ENCODE measurements at regions not wholly inside any gene's neighbourhood (a gene's known extent, or its start where the extent isn't known, plus 50 kb on each side); places are given as distances from the start of the nearest gene placed in this dataset.

DNA sequence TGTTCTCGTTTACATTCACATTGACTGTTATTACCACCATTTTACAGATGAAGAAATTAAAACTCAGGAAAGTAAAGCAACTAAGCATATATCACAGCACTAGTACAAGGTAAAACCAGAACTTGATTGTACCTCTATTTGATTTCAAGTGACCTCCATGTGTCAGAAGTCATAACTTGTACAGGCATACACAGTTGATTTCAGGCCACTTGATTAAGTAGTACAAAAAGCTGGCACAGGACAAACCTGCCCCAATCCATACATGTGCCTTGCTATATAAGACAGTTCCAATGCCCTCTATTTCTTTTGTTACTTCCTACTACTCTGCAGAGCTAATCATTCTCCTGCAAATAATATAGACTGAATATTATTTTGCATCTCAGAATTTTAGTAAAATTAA lies 58.8 kb upstream of the VGLL2 start:
- Histone ChIP-seq H3K9me3 (ENCODE audit: control insufficient read depth in 2 of 3, insufficient read depth in 1 of 3, low read length in 3 of 3) (no peaks in the 10 kb centered on the region), H3K9ac (ENCODE audit: low read length in 3 of 3) (no peak overlapping the region), H3K27me3 (ENCODE audit: control insufficient read depth, insufficient read depth, low read length) (no peaks in the 10 kb centered on the region), H3K36me3 (ENCODE audit: control insufficient read depth in 2 of 3, insufficient read depth in 3 of 3, low read length in 3 of 3) (no peaks in the 10 kb centered on the region), H3K4me1 (ENCODE audit: control insufficient read depth in 2 of 3, insufficient read depth in 2 of 3, low read depth in 1 of 3, low read length in 3 of 3) (no peaks in the 10 kb centered on the region), H3K4me3 (ENCODE audit: low read length in 3 of 3) (no peak overlapping the region), H3K27ac (ENCODE audit: low read depth in 2 of 2, low read length in 2 of 2) (no peak overlapping the region)
- no peak for DNase-seq
- no peak for FAIRE-seq
- intact Hi-C loops (cut with DNase I), result no loop called here
- TF ChIP-seq, protein P1, sequence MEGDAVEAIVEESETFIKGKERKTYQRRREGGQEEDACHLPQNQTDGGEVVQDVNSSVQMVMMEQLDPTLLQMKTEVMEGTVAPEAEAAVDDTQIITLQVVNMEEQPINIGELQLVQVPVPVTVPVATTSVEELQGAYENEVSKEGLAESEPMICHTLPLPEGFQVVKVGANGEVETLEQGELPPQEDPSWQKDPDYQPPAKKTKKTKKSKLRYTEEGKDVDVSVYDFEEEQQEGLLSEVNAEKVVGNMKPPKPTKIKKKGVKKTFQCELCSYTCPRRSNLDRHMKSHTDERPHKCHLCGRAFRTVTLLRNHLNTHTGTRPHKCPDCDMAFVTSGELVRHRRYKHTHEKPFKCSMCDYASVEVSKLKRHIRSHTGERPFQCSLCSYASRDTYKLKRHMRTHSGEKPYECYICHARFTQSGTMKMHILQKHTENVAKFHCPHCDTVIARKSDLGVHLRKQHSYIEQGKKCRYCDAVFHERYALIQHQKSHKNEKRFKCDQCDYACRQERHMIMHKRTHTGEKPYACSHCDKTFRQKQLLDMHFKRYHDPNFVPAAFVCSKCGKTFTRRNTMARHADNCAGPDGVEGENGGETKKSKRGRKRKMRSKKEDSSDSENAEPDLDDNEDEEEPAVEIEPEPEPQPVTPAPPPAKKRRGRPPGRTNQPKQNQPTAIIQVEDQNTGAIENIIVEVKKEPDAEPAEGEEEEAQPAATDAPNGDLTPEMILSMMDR (IDR thresholded peaks at IDR 0.05; ENCODE audit: borderline replicate concordance, extremely low read depth, insufficient read depth), result no peak

DNA sequence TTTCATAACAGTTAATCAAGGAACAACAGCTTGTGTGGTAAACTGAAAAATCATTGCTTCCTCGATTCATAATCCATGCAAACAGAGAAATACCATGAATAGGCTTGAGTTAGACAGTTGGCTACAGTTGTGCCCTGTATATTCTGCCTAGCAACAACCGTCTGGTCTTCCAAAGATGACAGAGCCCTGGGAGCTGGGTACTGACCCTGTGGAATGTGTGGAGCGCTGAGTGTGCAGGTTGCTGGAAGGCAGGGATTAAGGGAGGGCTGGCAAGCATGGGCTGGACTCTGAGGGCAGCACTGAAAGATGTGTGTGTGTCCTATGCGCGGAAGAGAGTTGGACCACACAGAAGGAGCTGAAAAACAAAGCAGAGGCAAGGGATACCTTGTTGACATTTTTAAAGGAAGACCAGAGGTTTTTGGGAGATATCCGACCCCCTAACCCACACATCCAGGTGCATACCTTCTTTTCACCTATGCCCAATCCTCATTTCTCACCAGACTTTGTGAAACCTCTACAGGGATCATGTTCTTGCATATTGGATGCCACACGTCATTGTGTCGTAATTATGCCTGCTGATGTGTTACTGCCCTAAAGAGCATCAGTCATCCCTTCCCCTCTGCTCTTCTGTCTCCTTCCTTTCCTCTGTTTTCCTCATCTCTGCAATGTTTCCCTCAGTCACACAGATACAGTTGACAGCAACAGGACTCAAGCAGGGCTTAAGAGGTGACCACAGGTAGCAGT lies 58.2 kb upstream of the VGLL2 start:
- H3K9me3 ChIP-seq (ENCODE audit: control insufficient read depth in 2 of 3, insufficient read depth in 1 of 3, low read length in 3 of 3), result no peaks in the 10 kb centered on the region
- intact Hi-C loops (cut with DNase I), result no loop called here
- no peak overlapping the region for H3K9ac ChIP-seq (ENCODE audit: low read length in 3 of 3)
- DNase-seq, result peak in 3 of 5 donors; percentile 29 to 36 (median 31)
- no peaks in the 10 kb centered on the region for H3K36me3 ChIP-seq (ENCODE audit: control insufficient read depth in 2 of 3, insufficient read depth in 3 of 3, low read length in 3 of 3)
- no peak overlapping the region for H3K4me3 ChIP-seq (ENCODE audit: low read length in 3 of 3)
- H3K27me3 ChIP-seq (ENCODE audit: control insufficient read depth, insufficient read depth, low read length), result no peaks in the 10 kb centered on the region
- H3K4me1 ChIP-seq (ENCODE audit: control insufficient read depth in 2 of 3, insufficient read depth in 2 of 3, low read depth in 1 of 3, low read length in 3 of 3), result no peaks in the 10 kb centered on the region
- TF ChIP-seq, protein P1 (IDR thresholded peaks at IDR 0.05; ENCODE audit: borderline replicate concordance, extremely low read depth, insufficient read depth), result no peak
- no peak for FAIRE-seq
- H3K27ac ChIP-seq (ENCODE audit: low read depth in 2 of 2, low read length in 2 of 2), result no peak overlapping the region

DNA sequence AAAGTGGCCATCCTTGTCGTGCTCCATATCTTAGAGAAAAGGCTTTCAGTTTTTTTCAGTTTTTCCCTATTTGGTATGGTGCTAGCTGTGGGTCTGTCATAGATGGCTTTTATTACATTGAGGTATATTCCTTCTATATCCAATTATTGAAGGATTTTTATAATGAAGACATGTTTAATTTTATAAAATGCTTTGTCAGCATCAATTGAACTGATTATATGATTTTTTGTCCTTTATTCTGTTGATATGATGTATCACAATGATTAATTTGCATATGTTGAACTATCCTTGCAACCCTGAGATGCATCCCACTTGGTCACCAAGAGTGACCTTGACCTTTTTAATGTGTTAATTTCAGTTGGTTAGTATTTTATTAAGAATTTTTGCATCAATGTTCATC lies 55.1 kb upstream of the VGLL2 start:
- TF ChIP-seq, protein P1 (IDR thresholded peaks at IDR 0.05; ENCODE audit: borderline replicate concordance, extremely low read depth, insufficient read depth), result no peak
- intact Hi-C loops (cut with DNase I), result no loop called here
- H3K4me3 ChIP-seq (ENCODE audit: low read length in 3 of 3), result no peak overlapping the region
- H3K27ac ChIP-seq (ENCODE audit: low read depth in 2 of 2, low read length in 2 of 2), result no peak overlapping the region
- H3K36me3 ChIP-seq (ENCODE audit: control insufficient read depth in 2 of 3, insufficient read depth in 3 of 3, low read length in 3 of 3), result no peaks in the 10 kb centered on the region
- H3K9ac ChIP-seq (ENCODE audit: low read length in 3 of 3), result no peak overlapping the region
- no peaks in the 10 kb centered on the region for H3K27me3 ChIP-seq (ENCODE audit: control insufficient read depth, insufficient read depth, low read length)
- H3K9me3 ChIP-seq (ENCODE audit: control insufficient read depth in 2 of 3, insufficient read depth in 1 of 3, low read length in 3 of 3), result peaks cover 0 to 4% (median 0%) of the 10 kb centered on the region in 3 donors
- FAIRE-seq (no peak), DNase-seq (no peak)
- H3K4me1 ChIP-seq (ENCODE audit: control insufficient read depth in 2 of 3, insufficient read depth in 2 of 3, low read depth in 1 of 3, low read length in 3 of 3), result no peaks in the 10 kb centered on the region

Measured in kidney (tissue), 13 donors.